HG03108 (cell line): ENCODE measurements at regions not wholly inside any gene's neighbourhood (a gene's known extent, or its start where the extent isn't known, plus 50 kb on each side); places are given as distances from the start of the nearest gene placed in this dataset.

Source experiments
- ATAC-seq: cut with Tn5 transposase; IDR thresholded peaks from one replicate; pipeline ENCODE4 v1.9.1; 2021; ENCODE audit warnings: moderate library complexity; ENCODE audit not compliant: unreplicated experiment

DNA sequence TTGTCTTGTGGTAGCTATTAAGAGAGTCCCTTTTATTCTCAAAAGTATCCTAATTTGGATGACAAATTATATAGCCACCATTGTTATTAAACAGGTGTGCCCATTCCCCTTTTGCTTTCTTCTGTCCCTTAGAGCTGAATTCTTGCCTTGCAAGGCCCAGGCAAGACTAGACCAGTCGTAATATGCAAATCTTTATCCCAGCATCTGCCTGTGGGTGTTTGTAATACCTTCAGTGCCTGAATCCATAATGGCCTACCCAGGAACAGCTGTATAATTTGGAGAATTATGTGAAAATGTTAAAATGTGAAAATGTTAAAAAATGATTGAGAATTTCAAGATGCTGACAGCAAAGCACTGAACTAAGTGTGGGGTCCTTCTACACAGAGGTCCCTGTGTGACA, 403.0 kb upstream of the RBMS3 start:
- ATAC-seq: no peak

DNA sequence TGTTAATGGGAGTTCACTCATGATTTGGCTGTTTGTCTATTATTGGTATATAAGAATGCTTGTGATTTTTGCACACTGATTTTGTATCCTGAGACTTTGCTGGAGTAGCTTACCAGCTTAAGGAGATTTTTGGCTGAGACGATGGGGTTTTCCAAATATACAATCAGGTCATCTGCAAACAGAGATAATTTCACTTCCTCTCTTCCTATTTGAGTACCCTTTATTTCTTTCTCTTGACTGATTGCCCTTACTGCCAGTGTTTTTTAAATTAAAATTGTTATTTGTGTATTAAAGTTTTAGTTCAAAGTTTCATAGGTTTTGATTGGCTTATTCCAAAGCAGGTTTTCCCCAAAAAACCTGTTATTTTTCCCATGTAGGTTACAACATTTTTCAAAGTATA, 390.5 kb upstream of the RBMS3 start:
- ATAC-seq: no peak

DNA sequence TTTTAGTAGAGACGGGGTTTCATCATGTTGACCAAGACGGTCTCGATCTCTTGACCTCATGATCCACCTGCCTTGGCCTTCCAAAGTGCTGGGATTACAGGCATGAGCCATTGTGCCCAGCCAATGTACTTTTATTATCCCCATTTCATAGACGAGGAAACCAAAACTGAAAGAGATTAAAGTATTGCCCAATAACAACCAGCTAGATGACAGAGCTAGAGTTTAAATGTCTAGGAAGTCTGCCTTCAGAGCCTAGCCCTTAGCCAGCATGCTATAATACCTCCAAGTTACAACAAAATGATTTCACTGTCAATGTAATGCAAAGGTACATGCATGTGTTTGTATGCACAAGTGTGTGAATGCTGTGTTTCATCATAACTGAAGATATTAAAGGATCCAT, 389.4 kb upstream of the RBMS3 start:
- no peak for ATAC-seq

DNA sequence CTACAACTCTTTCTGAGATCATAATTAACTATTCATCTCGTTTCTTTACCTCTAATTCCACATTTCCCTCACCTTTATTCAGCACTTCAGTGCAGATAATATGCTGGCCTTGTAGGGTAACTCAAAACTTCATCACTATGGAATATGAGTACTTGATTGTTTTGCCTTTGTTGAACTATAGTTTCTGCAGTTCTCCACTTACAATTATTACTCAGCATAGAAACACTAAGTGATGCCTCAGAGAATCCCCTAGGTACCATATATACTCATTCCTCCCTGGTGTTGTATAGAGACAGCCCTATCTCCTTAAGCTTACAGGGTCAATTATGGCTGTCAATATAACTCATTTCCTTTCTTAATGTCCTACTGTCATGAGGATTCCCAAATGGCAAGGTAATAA, 380.6 kb upstream of the RBMS3 start:
- no peak for ATAC-seq

DNA sequence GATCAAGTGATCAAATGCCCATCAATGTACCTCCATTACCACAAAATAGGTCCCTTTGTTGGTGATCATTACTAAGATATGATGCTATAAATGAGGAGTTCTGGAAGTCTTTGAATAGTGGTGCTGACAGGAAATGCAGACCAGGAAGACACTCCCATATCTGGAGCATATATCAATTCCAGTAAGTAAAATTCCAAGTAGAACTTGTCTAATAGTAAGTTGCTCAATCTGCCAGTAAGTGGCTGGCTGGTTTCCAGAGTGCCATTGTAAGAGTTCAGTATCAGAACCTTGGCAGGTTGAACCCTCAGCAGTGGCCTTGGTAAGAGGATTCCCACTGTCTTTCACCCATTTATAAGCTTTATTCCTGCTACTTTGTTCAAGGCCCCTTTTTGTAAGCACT, 379.9 kb upstream of the RBMS3 start:
- no peak for ATAC-seq

GRCh38 chr3:28903171-28903601, 377.7 kb upstream of the RBMS3 start:
- ATAC-seq: no peak

DNA sequence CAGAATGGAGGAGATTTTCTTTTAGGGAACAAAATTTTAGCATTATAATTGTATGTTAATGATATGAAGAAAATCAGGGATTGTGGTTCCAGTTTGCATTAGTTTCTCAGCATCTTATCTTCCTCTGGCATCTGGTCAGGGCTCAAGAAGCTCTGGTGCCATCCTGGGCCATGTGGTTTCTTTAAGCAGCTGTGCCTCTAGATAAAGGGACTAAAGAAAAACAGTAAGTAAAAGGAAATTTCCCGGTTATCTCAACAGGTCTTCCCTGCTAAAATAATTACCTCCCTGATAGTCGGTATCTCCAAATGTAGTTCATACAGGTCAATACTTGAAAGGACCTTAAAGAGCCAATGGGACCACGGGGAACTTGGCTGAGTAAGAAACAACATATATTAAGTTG, 375.1 kb upstream of the RBMS3 start:
- no peak for ATAC-seq

DNA sequence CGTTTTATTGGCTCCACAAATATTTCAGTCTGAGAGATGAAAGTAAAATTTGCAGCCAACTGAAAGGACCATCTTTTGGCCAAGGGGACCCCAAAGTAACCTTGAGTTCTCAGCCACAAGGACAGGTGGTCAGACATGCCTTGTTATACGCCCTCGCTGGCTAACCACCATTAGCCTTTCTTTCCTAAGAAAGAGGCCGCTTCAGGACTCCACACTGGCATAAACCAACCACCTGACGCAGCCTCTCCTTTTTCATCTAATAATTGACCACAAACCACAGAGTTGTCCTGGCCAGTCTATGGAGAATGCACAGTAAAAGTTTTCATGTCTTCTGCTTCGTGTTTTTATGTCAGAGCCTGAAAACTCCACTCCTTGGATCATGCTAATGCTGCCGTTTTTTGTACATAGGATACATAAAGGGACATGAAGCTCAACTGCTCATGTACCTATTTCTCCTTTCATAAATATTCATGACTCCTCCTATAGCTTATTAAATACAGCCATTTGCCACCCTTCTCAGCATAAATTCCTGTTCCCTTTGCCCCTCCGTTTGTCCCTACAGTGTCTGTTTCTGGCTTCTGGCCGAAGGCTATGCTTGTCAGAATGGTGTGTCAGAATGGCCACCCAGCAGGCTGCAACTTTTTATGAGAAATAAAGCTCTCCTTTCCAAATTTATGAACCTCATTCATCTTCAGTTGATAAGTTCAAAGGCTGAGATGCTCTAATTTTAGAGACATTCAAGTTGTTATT, 374.1 kb upstream of the RBMS3 start:
- no peak for ATAC-seq

DNA sequence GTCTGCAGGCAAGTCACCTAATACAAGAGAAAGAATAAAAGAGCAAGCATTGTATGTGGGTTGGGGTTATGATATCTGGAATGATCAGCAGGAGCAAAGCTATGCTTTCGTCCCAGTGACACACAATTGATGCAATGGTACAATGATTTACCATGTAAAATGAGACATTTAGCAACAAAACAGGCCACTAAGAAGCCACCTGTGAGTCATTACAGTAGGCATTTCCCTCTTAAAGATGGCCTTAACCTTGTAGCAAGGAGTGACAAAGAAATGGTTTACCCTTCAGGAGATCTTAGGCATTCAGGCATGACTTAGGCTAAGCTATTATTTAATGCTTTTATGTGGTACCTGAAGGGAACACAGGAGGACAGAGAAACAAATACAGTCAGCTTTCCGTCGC, 373.3 kb upstream of the RBMS3 start:
- no peak for ATAC-seq

- no peak for ATAC-seq
Measured at GRCh38 chr3:28912120-28912885, 368.6 kb upstream of the RBMS3 start.

DNA sequence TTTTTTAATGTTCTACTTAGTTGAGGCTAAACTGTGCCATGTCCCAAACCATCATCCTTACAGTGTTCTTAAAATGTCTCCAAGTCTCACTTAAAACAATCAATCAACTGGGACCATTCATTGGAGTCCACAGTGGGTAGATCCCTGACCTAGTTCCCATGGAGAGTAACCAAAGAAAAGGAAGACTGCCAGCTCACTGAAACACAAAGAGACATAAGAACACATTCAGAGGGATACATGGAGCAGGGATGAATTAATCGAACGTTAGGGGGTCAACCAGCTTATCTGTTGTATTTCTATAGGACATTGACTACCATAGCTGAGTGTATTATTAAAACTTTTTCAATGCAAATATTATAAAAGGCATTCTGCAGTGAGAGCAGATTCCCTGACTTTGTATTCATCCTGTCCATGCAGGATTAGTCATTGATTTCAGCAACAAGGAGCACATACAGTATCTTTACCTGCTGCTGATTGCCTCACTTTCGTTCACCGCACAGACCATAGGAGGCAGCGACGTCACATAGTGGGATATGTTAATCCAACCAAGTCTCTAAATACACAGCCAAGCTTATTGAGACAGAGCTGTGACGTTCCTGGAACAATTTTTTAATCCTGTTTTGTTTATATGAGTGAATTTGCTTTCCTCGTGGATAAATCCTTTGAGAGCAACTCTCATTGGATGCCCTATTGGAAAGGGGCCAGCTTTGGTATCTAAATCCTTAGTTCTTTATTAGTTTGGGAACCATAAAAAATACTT, 364.9 kb upstream of the RBMS3 start:
- no peak for ATAC-seq

GRCh38 chr3:28916713-28917499, 364.0 kb upstream of the RBMS3 start:
- peak; percentile 86 for ATAC-seq

GRCh38 chr3:28917895-28918475, 362.9 kb upstream of the RBMS3 start:
- no peak for ATAC-seq

- ATAC-seq: no peak
Measured at GRCh38 chr3:28922376-28922775, 358.5 kb upstream of the RBMS3 start.

- no peak for ATAC-seq
Measured at GRCh38 chr3:28923994-28924393, 356.9 kb upstream of the RBMS3 start.

GRCh38 chr3:28924744-28925360, 356.0 kb upstream of the RBMS3 start:
- no peak for ATAC-seq

DNA sequence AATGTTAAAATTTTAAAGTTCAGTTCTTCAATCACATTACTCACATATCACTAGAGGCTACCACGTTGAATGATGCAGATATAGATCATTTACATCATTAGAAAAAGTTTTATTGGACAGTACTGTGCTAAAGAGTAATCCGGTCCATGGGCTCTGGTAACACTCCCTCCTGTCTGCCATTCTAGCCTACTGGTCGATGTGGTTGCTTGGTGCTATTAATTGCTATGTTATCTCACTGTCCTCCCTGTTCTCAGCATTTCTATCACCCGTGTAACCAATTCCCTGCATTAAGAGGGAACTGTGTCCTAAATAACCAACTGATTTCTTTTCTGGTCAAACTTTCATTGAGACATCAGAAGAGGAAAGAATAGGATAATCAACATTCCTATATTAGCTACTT, 347.5 kb upstream of the RBMS3 start:
- no peak for ATAC-seq

DNA sequence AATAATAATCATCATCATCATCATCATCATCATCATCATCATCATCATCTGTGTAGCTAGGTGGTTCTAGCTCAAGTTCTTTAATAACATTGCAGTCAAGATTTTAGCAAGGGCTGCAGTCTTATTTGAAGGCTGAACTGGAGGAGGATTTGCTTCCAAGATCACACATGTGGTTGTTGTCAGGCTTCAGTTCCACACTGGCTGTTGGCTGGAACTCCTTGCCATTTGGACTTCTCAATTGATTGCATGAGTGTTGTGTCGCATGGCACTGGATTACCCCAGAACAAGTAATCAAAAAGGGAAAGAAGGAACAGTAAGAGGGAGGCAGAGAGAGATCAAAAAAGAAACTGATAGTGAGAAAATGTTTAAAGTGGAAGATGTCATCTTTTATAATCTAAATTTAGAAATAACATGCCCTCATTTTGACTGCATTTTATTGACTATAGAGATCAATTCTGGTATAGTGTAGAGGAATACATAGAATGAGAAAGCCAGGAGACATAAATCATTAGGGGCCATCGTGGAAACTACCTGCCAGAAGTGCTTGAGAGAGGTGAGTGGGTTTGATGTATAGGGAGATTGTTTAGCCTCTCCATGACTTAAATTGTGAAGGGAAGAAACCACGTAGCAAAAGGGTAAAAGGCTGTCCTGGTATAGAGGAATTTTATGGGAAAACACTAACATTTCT, 346.6 kb upstream of the RBMS3 start:
- no peak for ATAC-seq

- no peak for ATAC-seq
Measured at GRCh38 chr3:28935146-28935545, 345.7 kb upstream of the RBMS3 start.

DNA sequence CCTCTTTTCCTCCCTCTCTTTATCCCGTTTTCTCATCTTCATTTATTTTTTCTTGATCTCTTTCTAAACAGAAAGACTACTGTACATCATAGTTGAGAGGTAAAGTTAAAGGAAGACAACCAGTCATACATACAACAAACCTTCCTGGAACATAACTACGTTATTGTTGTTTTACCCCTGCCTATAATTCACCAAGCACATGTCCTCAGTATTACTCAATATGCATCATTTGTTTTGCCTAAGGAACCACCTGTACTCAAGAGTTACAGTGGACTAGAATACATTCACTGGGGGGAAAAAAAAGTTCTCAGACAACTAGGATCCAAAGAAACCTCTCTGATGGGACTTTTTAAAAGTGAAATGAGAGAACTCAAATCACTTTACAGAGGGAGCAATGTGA, 344.7 kb upstream of the RBMS3 start:
- ATAC-seq: no peak
